Right hindlimb (tissue), 1 donor: ENCODE measurements at regions not wholly inside any gene's neighbourhood (a gene's known extent, or its start where the extent isn't known, plus 50 kb on each side); places are given as distances from the start of the nearest gene placed in this dataset.
A peak's percentile ranks its signal among the peaks of the same experiment; 100 is the strongest.
"Not testable (repeated sequence)": the region's sequence is repeated elsewhere in the genome, so short reads cannot be mapped to it uniquely, and the experiment has no call there.

ENCODE experiments used
- DNase-seq: peaks from one replicate; pipeline ENCODE4 v3.0.0-alpha.2; 2018

GRCh38 chr2:138324068-138324771, 177.3 kb upstream of the SPOPL start:
- no peak for DNase-seq

GRCh38 chr2:138327967-138328366, 173.6 kb upstream of the SPOPL start:
- DNase-seq: no peak

- no peak for DNase-seq
Observed at GRCh38 chr2:138329162-138329561, 172.4 kb upstream of the SPOPL start.

GRCh38 chr2:138329591-138329990, 172.0 kb upstream of the SPOPL start:
- no peak for DNase-seq

GRCh38 chr2:138333121-138333520, 168.4 kb upstream of the SPOPL start:
- no peak for DNase-seq

GRCh38 chr2:138333677-138334076, 167.9 kb upstream of the SPOPL start:
- no peak for DNase-seq

GRCh38 chr2:138334323-138334722, 167.2 kb upstream of the SPOPL start:
- DNase-seq: no peak

GRCh38 chr2:138335036-138335435, 166.5 kb upstream of the SPOPL start:
- no peak for DNase-seq

GRCh38 chr2:138336146-138336545, 165.4 kb upstream of the SPOPL start:
- DNase-seq: no peak

GRCh38 chr2:138355244-138355643, 146.3 kb upstream of the SPOPL start:
- no peak for DNase-seq

GRCh38 chr2:138356178-138356577, 145.4 kb upstream of the SPOPL start:
- DNase-seq: no peak

GRCh38 chr2:138359532-138359931, 142.0 kb upstream of the SPOPL start:
- DNase-seq: no peak

GRCh38 chr2:138364554-138365162, 136.9 kb upstream of the SPOPL start:
- no peak for DNase-seq

GRCh38 chr2:138365581-138365980, 136.0 kb upstream of the SPOPL start:
- DNase-seq: no peak

- DNase-seq: no peak
Observed at GRCh38 chr2:138369856-138370255, 131.7 kb upstream of the SPOPL start.

GRCh38 chr2:138373993-138374408, 127.6 kb upstream of the SPOPL start:
- no peak for DNase-seq

GRCh38 chr2:138381373-138381772, 120.2 kb upstream of the SPOPL start:
- no peak for DNase-seq

GRCh38 chr2:138382672-138383071, 118.9 kb upstream of the SPOPL start:
- DNase-seq: no peak

- DNase-seq: not testable (repeated sequence)
Observed at GRCh38 chr2:138386191-138386590, 115.4 kb upstream of the SPOPL start.

GRCh38 chr2:138389063-138389462, 112.5 kb upstream of the SPOPL start:
- no peak for DNase-seq

GRCh38 chr2:138390316-138390945, 111.1 kb upstream of the SPOPL start:
- peak; percentile 30 for DNase-seq

- DNase-seq: no peak
Observed at GRCh38 chr2:138391946-138392345, 109.6 kb upstream of the SPOPL start.

- DNase-seq: no peak
Observed at GRCh38 chr2:138395565-138396306, 105.8 kb upstream of the SPOPL start.

- DNase-seq: no peak
Observed at GRCh38 chr2:138396843-138397242, 104.7 kb upstream of the SPOPL start.
